IPS-18a (cell line): ENCODE measurements at regions not wholly inside any gene's neighbourhood (a gene's known extent, or its start where the extent isn't known, plus 50 kb on each side); places are given as distances from the start of the nearest gene placed in this dataset.

Experiments
- H3K27ac ChIP-seq: one replicate; pipeline ENCODE4 v1.5.1; 2013; ENCODE audit warnings: low read length
- H3K27me3 ChIP-seq: one replicate; pipeline ENCODE4 v1.6.1; 2013; ENCODE audit warnings: mild to moderate bottlenecking, low read length; ENCODE audit not compliant: control insufficient read depth, insufficient read depth
- H3K36me3 ChIP-seq: one replicate; pipeline ENCODE4 v1.6.1; 2013; ENCODE audit warnings: low read depth, low read length; ENCODE audit not compliant: control insufficient read depth
- H3K4me1 ChIP-seq: one replicate; pipeline ENCODE4 v1.6.1; 2013; ENCODE audit warnings: low read depth, low read length; ENCODE audit not compliant: control insufficient read depth
- H3K4me3 ChIP-seq: one replicate; pipeline ENCODE4 v1.5.1; 2013; ENCODE audit warnings: low read length
- H3K9ac ChIP-seq: one replicate; pipeline ENCODE4 v1.6.1; 2013; ENCODE audit warnings: mild to moderate bottlenecking, low read length, moderate library complexity
- H3K9me3 ChIP-seq: one replicate; pipeline ENCODE4 v1.6.1; 2013; ENCODE audit warnings: low read depth, low read length; ENCODE audit not compliant: control insufficient read depth

DNA sequence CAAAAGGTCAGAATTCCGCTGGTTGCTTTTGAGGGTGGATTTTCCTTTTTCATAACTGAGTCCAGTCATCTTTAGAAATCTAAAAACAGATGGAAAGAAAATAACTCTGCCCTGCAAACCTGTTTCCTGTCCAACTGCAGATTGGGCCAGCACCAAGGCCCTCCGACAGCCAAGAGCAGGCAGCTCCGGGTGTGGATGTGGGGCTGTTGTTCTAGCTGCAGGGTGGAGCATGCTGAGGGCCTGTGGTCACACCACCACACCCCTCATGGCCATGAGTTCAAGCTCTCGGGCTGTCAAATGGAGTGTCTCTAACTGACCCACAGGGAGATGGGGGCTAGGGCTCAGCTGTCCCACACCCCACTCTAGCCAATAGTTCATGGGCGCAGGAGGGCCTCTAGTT lies 69.3 kb upstream of the BZW1 start:
- Histone ChIP-seq H3K27me3 (no peaks in the 10 kb centered on the region), H3K4me3 (no peak overlapping the region), H3K9ac (no peak overlapping the region), H3K27ac (no peak overlapping the region), H3K9me3 (no peaks in the 10 kb centered on the region), H3K36me3 (no peaks in the 10 kb centered on the region), H3K4me1 (peaks cover 6% of the 10 kb centered on the region)

DNA sequence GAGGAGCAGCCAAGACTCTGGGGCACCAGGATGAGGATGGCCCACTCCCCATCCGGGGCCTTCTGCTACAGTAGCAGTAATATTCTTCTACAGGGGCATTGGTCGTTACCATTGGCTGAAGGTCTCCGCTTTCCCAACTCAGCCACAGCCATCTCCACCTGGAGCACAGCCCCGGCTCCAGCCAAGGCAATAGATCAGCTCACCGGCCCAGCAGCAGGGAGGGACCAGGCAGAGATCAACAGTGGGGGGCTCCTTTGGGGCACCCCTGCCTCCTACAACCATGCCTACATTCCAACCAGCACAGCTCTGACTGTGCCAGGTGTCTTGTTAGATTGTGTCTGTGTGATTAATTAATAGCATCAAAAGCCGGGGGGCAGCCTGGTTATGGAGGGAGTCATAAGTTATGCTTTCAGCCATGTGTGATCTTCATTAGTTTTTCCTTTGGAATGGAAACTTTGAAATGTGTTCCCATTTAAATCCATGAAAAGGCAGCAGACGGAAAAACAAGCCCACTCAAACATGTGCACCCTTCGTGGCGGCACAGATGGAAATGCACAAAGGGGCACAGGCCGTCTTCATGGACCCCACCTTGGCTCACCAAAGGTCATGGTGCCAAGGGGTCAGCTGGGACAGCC lies 68.6 kb upstream of the BZW1 start:
- Histone ChIP-seq H3K36me3 (no peaks in the 10 kb centered on the region), H3K9ac (no peak overlapping the region), H3K27ac (no peak overlapping the region), H3K9me3 (no peaks in the 10 kb centered on the region), H3K4me1 (peaks cover 4% of the 10 kb centered on the region), H3K4me3 (no peak overlapping the region), H3K27me3 (no peaks in the 10 kb centered on the region)

DNA sequence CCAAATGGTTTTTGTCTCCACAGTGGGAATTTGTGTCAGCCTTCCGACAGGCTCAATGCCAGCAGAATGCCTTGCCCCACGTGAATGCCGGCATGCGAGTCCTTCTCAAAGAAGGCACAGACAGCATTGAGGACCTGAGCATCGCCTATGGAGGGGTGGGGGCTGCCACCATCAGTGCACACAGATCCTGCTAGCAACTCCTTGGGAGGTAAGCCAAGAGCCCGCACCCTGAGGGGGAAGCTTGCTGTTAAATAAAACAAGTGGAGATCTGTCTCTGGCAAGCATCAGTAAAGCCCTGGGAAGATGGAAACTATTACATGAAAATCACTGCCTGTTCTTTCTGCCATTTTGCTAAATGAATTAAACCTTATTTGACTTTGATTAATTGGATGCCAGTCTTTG lies 67.5 kb upstream of the BZW1 start:
- no peaks in the 10 kb centered on the region for H3K36me3 ChIP-seq
- H3K4me1 ChIP-seq, result peaks cover 4% of the 10 kb centered on the region
- no peak overlapping the region for H3K27ac ChIP-seq
- H3K27me3 ChIP-seq, result no peaks in the 10 kb centered on the region
- no peak overlapping the region for H3K9ac ChIP-seq
- H3K9me3 ChIP-seq, result no peaks in the 10 kb centered on the region
- no peak overlapping the region for H3K4me3 ChIP-seq

DNA sequence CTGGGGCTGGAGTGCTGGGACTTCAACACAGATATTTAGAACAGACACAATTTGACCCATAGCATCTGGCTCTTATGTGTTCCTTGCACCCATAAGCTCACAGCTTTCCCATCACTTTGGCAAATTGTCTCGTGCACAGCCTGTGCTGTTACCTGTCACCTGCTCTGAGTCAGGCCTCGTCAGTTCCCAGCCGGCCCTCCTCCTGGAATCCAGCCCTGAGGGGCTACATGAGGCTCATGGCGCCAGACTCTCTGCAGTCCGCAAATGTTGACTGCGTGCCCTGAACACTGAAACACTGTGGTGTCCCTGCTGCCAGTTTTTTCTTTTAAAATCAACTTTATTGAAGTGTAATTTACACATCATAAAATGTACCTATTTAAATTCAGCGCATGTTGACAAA lies 65.4 kb upstream of the BZW1 start:
- Histone ChIP-seq H3K9me3 (no peaks in the 10 kb centered on the region), H3K36me3 (no peaks in the 10 kb centered on the region), H3K27ac (no peak overlapping the region), H3K27me3 (no peaks in the 10 kb centered on the region), H3K4me3 (no peak overlapping the region), H3K9ac (no peak overlapping the region), H3K4me1 (peaks cover 4% of the 10 kb centered on the region)

DNA sequence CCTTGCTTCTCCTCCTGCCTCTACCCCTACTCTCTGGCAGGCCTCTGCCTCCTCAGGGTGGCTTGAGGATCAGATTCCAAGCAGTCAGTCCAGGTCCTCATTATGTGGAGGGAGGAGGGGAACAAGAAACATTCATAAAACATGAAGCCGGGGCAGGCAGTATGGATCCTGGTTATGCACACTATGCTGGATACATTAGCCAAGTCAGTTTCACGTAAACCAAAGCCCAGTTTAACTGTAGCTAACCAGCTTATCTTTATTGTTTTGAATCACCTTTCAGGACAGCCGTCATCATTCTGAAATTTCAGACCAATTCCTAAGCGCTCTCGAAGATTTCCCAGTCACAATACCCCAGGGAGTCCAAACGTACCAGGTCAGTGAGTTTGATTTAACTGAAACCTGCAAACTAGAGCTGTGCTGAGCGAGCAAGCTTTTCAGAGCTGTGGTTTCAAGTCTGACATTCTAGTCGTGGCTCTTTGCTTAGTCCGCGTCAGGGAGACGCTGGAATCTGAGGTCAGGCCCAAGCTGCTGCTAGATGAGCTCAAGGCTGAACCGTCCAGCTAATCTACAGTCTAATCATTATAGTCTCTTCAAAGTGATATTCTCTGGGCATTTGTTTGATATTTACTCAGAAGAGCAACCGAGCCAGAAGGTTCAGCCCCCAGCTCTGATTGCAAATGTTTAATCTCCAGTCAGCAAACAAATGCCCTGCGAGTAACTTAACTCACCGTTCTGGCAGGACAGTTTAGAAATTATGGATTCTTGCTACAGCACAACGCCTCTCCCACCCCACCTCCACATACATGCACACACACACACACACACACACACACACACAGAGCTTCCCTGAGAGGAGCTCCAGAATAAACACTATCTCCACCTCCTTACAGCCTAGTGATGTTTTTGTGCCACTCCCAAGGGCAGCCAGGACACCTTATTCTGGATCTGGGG lies 63.8 kb upstream of the BZW1 start:
- Histone ChIP-seq H3K27me3 (no peaks in the 10 kb centered on the region), H3K27ac (no peak overlapping the region), H3K9ac (no peak overlapping the region), H3K36me3 (no peaks in the 10 kb centered on the region), H3K4me3 (no peak overlapping the region), H3K4me1 (no peaks in the 10 kb centered on the region), H3K9me3 (no peaks in the 10 kb centered on the region)

DNA sequence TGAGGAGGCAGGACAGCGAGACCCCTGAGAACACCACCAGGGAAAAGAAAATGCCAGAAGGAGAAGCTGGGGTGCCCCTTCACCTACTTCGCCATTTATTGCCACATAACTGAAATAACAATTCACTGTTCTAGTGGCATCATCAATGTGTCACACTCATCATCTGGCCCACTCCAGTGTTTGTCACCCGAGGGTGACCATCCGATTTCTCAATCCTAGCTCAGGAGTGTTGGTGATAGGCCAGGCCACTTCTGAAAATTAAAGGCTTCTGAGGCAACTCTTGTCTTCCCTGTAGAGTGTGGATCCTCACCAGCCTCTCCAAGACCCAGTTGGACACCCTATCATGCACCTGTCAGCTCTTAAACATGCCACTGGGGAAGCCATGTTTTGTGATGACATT lies 62.9 kb upstream of the BZW1 start:
- Histone ChIP-seq H3K27me3 (no peaks in the 10 kb centered on the region), H3K36me3 (no peaks in the 10 kb centered on the region), H3K27ac (no peak overlapping the region), H3K9ac (no peak overlapping the region), H3K4me3 (no peak overlapping the region), H3K4me1 (no peaks in the 10 kb centered on the region), H3K9me3 (no peaks in the 10 kb centered on the region)

DNA sequence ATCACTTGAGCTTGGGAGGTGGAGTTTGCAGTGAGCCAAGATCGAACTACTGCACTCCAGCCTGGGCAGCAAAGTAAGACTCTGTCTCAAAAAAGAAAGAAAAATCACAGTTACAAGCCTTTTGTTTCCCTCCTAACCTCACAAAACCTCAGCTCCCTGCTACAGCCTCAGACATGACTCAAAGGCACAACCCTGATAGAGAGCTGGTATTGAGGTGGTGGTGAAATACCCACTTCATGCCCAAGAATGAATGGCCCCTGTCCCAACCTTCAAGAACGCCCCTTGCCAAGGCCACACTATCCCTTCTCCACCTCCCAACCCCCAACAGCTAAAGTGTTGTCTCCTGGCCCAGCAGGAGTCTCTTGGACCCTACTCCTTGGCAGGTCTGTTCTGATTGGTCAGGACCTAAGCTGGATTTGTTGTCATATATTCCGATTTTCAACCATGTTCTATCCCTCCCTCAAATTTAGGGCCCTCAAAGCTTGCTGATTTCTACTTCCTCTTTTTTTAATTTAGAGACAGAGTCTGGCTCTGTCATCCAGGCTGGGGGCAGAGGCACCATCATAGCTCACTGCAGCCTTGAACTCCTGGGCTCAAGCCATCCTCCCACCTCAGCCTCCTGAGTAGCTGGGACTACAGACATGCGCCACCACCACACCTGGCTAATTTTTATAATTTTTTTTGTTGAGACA lies 61.9 kb upstream of the BZW1 start:
- Histone ChIP-seq H3K9ac (no peak overlapping the region), H3K36me3 (no peaks in the 10 kb centered on the region), H3K4me3 (no peak overlapping the region), H3K27ac (no peak overlapping the region), H3K4me1 (no peaks in the 10 kb centered on the region), H3K27me3 (no peaks in the 10 kb centered on the region), H3K9me3 (no peaks in the 10 kb centered on the region)

DNA sequence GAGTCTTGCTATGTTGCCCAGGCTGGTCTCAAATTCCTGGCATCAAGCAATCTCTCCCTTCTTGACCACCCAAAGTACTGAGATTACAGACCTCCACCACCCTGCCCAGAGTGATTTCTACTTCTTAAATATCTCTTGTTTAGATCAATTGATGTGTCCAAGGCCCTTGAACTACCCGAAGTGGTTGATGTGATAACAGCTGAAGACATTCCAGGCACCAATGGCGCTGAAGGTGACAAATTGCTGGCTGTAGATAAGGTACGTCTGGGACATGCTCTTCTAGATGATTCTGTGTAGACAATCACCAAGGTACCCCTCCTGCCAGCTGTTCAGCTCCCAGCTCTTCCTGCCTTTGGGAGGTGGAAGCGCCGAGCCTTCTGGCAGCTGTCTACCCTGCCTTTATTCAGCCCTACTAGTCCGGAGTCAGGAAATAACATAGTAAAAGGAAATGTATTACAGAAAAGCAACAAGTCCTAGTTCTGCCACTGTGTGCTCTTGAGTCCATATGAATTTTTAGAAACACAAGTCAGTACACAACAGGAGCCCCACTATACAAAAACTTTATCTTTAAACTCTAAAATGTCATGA lies 61.3 kb upstream of the BZW1 start:
- Histone ChIP-seq H3K9ac (no peak overlapping the region), H3K27ac (no peak overlapping the region), H3K4me1 (no peaks in the 10 kb centered on the region)

DNA sequence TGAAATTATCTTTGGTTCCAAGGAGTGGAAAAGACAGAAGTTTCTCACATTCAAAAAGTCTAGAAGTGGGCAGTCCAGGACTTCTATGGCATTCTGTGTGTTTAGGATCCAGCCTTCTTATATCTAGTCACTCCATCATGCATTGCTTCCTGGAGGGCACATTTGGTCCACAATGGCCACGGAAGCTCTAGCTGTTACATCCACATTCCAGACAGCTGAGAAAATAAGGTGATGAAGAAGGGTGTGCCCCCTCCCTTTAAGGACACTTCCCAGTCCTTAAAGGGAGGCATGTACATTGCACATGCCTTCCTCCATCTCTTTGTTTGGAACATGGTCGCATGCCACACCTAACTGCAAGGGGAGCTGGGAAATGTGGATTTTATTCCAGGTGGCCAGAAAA lies 59.9 kb upstream of the BZW1 start:
- no peaks in the 10 kb centered on the region for H3K27me3 ChIP-seq
- H3K4me1 ChIP-seq, result no peaks in the 10 kb centered on the region
- H3K9me3 ChIP-seq, result no peaks in the 10 kb centered on the region
- H3K27ac ChIP-seq, result no peak overlapping the region
- H3K4me3 ChIP-seq, result no peak overlapping the region
- H3K36me3 ChIP-seq, result no peaks in the 10 kb centered on the region
- no peak overlapping the region for H3K9ac ChIP-seq

More for the DNA sequence above, 61.3 kb upstream of the BZW1 start:
- Histone ChIP-seq H3K9me3 (no peaks in the 10 kb centered on the region), H3K27me3 (no peaks in the 10 kb centered on the region), H3K36me3 (no peaks in the 10 kb centered on the region), H3K4me3 (no peak overlapping the region)

DNA sequence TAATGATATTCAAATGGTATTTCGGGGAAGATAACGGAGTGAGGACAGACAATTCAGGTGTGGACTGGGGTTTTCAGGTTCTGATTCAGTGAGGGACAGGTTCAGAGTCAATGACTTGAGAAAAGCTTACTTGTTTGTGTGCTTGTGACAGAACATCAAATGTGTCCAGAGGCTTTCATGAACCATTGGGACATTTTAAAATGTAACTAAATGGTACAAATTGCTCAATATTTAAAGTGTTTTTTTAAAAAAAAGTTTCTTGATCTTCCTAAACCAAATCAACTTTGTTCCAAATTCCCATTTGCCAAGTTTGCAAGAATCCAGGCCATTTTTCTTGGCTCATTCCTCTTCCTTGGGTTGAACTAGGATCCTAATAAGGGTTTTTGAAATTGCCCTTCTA lies 59.4 kb upstream of the BZW1 start:
- H3K4me1 ChIP-seq, result no peaks in the 10 kb centered on the region
- H3K4me3 ChIP-seq, result no peak overlapping the region
- no peaks in the 10 kb centered on the region for H3K9me3 ChIP-seq
- no peaks in the 10 kb centered on the region for H3K27me3 ChIP-seq
- H3K9ac ChIP-seq, result no peak overlapping the region
- no peaks in the 10 kb centered on the region for H3K36me3 ChIP-seq
- no peak overlapping the region for H3K27ac ChIP-seq

DNA sequence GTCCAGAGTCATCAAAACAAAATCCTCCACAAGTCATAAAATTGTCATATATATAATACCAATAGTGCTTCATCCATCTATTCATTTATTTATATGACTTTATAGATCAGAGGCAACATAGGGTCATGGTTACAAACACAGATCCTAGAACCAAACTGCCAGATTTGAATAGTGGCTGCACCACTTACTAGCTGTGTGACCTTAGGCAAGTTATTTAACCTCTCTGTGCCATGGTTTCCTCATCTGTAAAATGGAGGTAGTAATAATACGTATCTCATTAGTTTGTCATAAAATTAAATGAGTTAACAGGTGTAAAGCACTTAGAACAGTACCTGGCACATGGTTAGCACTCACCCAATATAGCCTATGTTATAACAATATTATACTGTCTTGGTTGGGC lies 58.9 kb upstream of the BZW1 start:
- Histone ChIP-seq H3K9me3 (no peaks in the 10 kb centered on the region), H3K4me1 (no peaks in the 10 kb centered on the region), H3K27ac (no peak overlapping the region), H3K36me3 (no peaks in the 10 kb centered on the region), H3K4me3 (no peak overlapping the region), H3K27me3 (no peaks in the 10 kb centered on the region), H3K9ac (no peak overlapping the region)
